Cardiac muscle cell (in vitro differentiated cells and primary cell): ENCODE measurements at regions not wholly inside any gene's neighbourhood (a gene's known extent, or its start where the extent isn't known, plus 50 kb on each side); places are given as distances from the start of the nearest gene placed in this dataset.
A peak's percentile ranks its signal among the peaks of the same experiment; 100 is the strongest.

Source experiments
- DNase-seq, 2 donors: peaks; one replicate each; pipeline versions ENCODE4 v3.0.0 to v3.0.0-alpha.2; 2010 to 2017; ENCODE audit warnings: low read depth in 1 of 2, low spot score in 1 of 2
- H3K27ac ChIP-seq: fragments of 200-600 bp; sonication (generic); 2 replicates; pipeline ENCODE4 v1.5.1; 2016
- H3K27me3 ChIP-seq: fragments of 200-600 bp; sonication (generic); 2 replicates; pipeline ENCODE4 v1.6.0; 2016; ENCODE audit warnings: control low read depth
- H3K36me3 ChIP-seq: fragments of 200-600 bp; sonication (generic); 2 replicates; pipeline ENCODE4 v1.5.1; 2016; ENCODE audit warnings: control low read depth
- H3K4me1 ChIP-seq: fragments of 200-600 bp; sonication (generic); 2 replicates; pipeline ENCODE4 v1.8.1; 2017; ENCODE audit warnings: low read depth, mild to moderate bottlenecking, mixed run types
- H3K4me3 ChIP-seq: fragments of 200-600 bp; sonication (generic); 2 replicates; pipeline ENCODE4 v1.5.1; 2016; ENCODE audit warnings: mild to moderate bottlenecking
- H3K9me3 ChIP-seq: fragments of 200-600 bp; sonication (generic); 2 replicates; pipeline ENCODE4 v1.5.1; 2017; ENCODE audit warnings: low read depth, mild to moderate bottlenecking, control low read depth
- CTCF ChIP-seq: IDR thresholded peaks from 2 replicates; pipeline ENCODE4 v1.5.1; 2012; ENCODE audit warnings: low read depth, mild to moderate bottlenecking, low read length

- TF ChIP-seq CTCF, result no peak
- Histone ChIP-seq H3K27ac (no peak overlapping the region), H3K36me3 (no peaks in the 10 kb centered on the region), H3K4me1 (peaks cover 16% of the 10 kb centered on the region), H3K27me3 (no peaks in the 10 kb centered on the region), H3K9me3 (no peaks in the 10 kb centered on the region), H3K4me3 (no peak overlapping the region)
- DNase-seq, result no peak
Observed at GRCh38 chr2:184030245-184030644, 568.1 kb upstream of the ZNF804A start.

- DNase-seq, result peak in 1 of 2 donors; percentile 15
- peaks cover 16% of the 10 kb centered on the region for H3K4me1 ChIP-seq
- no peak overlapping the region for H3K4me3 ChIP-seq
- no peaks in the 10 kb centered on the region for H3K36me3 ChIP-seq
- H3K9me3 ChIP-seq, result no peaks in the 10 kb centered on the region
- peak overlapping the region; percentile 44 for H3K27ac ChIP-seq
- no peak for TF ChIP-seq CTCF
- no peaks in the 10 kb centered on the region for H3K27me3 ChIP-seq
Observed at GRCh38 chr2:184030989-184031388, 567.3 kb upstream of the ZNF804A start.

- Histone ChIP-seq H3K4me1 (peaks cover 16% of the 10 kb centered on the region), H3K27me3 (no peaks in the 10 kb centered on the region), H3K4me3 (no peak overlapping the region), H3K9me3 (no peaks in the 10 kb centered on the region), H3K36me3 (no peaks in the 10 kb centered on the region), H3K27ac (peak overlapping the region; percentile 44)
- TF ChIP-seq CTCF, result no peak
- DNase-seq, result no peak
Observed at GRCh38 chr2:184031402-184032147, 566.8 kb upstream of the ZNF804A start.

GRCh38 chr2:184032983-184033382 is 565.3 kb upstream of the ZNF804A start:
- DNase-seq, result peak in 1 of 2 donors; percentile 2
- H3K27ac ChIP-seq, result no peak overlapping the region

GRCh38 chr2:184037273-184037672 is 561.1 kb upstream of the ZNF804A start:
- TF ChIP-seq CTCF, result no peak
- H3K9me3 ChIP-seq, result no peaks in the 10 kb centered on the region
- no peaks in the 10 kb centered on the region for H3K36me3 ChIP-seq
- no peak overlapping the region for H3K4me3 ChIP-seq
- no peak for DNase-seq
- no peak overlapping the region for H3K27ac ChIP-seq
- H3K27me3 ChIP-seq, result no peaks in the 10 kb centered on the region
- peaks cover 3% of the 10 kb centered on the region for H3K4me1 ChIP-seq

More at GRCh38 chr2:184032983-184033382, 565.3 kb upstream of the ZNF804A start:
- H3K4me1 ChIP-seq, result peaks cover 16% of the 10 kb centered on the region
- no peaks in the 10 kb centered on the region for H3K9me3 ChIP-seq
- H3K27me3 ChIP-seq, result no peaks in the 10 kb centered on the region
- TF ChIP-seq CTCF, result no peak
- no peak overlapping the region for H3K4me3 ChIP-seq
- H3K36me3 ChIP-seq, result no peaks in the 10 kb centered on the region
